Dedifferentiated amniotic fluid mesenchymal stem cell (primary cell): ENCODE measurements at regions not wholly inside any gene's neighbourhood (a gene's known extent, or its start where the extent isn't known, plus 50 kb on each side); places are given as distances from the start of the nearest gene placed in this dataset.
"Not testable (repeated sequence)": the region's sequence is repeated elsewhere in the genome, so short reads cannot be mapped to it uniquely, and the experiment has no call there.

Source experiments
- DNase-seq: peaks from one replicate; pipeline ENCODE4 v3.0.0-alpha.2; 2016; ENCODE audit errors: extremely low spot score

DNA sequence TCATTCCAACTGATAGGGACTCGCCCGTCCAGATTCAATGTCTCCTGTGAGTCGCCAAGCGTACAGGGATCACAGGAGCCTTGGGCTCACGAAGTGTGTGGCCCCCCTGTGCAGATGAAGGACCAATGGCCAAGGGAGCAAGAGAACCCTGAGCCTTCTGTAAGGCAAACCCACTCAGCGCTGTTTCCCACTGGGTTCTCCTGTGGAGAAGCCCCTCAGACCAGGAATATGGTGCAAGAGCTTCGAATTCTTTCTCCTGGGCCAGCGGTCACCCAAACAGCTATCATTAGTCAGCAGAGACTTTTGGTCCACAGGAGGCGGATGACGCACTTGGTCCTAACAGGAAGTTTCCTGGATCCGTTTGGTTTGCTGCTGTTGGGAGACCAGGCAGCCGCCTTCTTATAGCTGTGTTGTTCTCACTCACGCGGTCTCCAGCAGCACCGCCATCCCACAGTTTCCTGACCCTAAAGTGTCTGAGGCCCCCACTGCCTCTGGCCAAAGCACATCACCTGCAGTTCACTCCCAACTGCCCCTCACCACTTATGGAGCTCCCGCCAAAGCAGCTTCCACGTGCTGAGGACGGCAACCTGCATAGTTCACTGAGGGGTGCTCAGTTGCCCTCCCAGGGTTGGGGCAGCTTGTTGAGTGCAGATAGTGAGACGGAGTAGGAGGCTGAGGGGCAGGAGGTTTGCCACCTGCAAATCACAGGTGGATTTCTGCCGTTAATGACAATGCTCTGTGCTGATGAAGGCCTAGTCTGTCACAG lies 268.6 kb downstream of the ERMARD start:
- DNase-seq: no peak

GRCh38 chr6:170018936-170019817 lies 267.8 kb downstream of the ERMARD start:
- no peak for DNase-seq

GRCh38 chr6:170018422-170018935 lies 267.1 kb downstream of the ERMARD start:
- no peak for DNase-seq

DNA sequence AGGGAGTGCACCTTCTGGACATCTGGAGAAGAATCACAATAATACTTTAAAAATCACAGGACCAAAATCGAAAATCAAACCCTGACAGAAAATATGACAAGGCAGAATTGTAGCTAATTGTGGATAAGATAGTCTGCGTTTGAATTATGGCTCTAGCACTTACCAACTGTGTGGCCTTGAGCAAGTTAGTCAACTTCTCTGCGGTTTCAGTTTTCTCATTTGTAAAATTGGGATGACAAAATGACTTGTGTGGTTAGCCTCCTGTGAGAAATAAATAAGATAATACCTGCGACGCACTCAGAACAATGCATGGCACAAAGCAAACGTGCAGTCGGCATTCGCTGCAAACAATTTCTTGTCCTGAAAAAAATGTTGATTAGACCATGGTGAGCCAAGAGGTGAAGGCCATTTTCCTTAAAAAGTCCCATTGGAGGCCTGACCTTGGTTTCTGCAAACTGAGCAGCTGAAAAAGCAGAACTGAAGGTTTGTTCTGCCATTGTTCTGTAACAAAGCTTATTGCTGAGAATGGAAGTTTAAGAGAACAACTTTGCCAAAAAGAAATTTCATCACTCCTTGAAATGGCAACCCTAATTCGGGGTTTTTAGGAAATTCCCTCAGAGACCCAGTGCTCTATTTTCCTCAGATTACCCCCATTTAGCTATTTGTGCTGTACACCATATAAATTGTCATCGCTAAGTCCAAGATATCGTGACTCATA lies 266.3 kb downstream of the ERMARD start:
- DNase-seq: no peak

DNA sequence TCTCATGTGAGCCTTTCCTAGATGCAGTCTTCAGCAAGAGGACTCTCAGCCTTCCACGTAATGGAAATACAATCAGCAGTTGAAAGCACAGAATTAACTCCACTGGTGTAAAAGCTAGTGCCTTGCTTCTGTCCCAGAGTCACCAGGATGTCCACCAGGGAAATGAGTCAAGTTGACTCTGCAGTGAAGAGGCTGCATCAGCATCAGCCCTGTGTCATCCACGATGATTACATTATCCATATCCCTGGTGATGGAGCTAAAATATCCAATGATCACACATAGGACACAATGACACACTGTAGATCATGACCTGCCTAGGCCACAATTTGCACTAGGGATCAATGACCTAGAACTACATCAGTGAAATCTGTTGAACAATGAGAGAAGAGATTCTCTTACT lies 262.4 kb downstream of the ERMARD start:
- DNase-seq: no peak

DNA sequence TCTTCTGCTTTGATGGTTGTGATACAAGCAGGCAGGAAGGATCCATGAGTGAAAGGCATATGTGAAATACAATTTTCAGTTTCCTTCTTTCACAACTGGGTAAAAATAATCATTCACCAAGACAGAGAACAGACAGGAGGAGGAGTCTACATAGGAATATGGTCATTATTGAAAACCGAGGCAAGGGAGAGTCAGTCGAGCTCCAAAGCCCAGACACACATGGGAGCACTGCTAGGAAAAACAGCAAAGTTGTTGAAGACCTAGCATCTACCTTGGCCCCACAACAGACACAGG lies 260.6 kb downstream of the ERMARD start:
- DNase-seq: no peak

DNA sequence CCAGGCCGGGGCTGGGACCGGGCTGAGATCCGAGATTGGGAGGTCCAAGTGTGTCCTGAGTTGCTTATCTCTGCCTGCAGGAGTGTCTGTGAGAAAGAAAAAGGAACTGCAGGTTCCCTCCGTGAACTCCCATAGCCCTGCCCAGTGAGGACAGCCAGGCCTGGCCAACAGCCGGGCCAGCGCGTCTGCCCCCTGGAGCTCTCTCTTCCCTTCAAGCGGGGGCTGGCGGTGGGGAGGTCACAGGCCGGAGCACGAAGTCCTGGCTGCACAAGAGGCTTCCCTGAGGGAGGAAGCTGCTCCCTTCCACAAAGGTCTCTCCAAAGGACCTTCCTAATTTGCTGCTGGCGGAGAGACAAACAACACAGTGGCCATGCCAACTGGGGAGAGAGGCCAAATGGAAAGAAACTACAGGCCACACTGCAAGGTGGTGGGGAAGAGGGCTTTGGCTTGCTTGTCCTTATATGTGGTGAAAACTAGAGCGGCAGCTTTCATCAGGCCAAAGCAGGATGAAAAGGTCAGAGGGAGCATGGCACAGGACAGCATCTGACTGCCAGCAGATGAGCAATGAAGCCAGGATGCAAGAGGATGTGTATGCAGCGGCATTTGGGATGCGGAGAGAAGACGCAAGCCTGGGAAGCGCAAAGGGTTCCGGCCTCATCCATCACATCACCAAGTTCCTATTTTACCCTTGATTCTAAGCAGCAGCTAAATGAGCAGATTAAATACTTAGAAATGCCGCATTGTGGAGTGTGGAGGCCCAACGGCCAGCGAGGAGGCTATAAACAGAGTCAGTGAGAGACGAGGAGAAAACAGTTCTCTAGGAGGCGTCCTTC lies 260.0 kb downstream of the ERMARD start:
- DNase-seq: no peak

GRCh38 chr6:170010665-170011203 lies 259.3 kb downstream of the ERMARD start:
- no peak for DNase-seq

DNA sequence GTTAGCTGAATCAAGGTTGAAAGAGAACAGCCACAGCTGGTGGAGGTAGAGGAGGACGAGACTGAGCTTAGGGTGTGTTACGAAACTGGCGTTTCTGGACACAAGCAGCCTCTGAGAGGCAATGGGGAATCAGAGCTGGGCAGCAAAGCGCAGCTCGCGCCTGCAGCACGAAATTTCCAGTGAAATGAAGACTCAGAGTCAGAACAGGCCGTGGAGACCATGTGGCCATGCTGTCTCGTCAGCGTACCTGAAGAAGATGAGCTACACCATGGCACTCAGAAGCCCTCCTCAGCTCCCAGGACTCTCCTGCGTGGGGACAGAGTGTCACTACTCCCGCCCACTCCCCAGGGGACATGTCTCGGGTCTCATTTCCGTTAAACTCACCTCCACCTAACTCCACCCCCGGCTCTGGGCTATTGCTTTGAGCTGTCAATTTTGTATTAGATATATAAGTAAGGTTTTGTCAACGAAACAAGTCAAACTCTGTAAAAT lies 256.9 kb downstream of the ERMARD start:
- DNase-seq: no peak

GRCh38 chr6:170007468-170008293 lies 256.3 kb downstream of the ERMARD start:
- DNase-seq: no peak

- no peak for DNase-seq
Observed at GRCh38 chr6:170006900-170007467, 255.6 kb downstream of the ERMARD start.

GRCh38 chr6:170006071-170006899 lies 254.9 kb downstream of the ERMARD start:
- no peak for DNase-seq

- no peak for DNase-seq
Observed at GRCh38 chr6:170005665-170006064, 254.2 kb downstream of the ERMARD start.

GRCh38 chr6:170004585-170005210 lies 253.3 kb downstream of the ERMARD start:
- DNase-seq: no peak

DNA sequence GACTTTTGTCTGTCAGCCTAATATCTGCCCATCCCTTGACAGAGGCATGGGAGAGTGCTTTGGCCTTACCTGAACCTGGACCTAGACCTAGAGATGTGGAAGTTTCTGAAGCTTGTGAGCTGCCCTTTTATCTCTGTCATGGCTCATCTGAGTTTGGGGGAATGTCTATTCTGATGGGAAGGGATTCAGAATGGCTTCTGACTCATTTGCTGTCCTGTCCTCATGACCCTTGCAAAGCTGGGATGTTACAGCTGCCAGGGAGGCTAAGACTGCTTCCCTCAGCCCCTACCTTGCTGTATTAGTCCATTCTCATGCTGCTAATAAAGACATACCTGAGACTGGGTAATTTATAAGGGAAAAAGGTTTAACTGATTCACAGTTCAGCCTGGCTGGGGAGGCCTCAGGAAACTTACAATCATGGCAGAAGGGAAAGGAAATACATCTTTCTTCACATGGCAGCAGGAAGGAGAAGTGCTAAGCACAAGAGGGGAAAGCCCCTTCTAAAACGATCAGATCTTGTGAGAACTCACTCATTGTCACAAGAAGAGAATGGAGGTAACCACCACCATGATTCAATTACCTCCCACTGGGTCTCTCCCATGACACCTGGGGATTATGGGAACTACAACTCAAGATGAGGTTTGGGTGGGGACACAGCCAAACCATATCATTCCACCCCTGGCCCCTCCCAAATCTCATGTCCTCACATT lies 252.2 kb downstream of the ERMARD start:
- DNase-seq: no peak

GRCh38 chr6:170003027-170003426 lies 251.6 kb downstream of the ERMARD start:
- no peak for DNase-seq

GRCh38 chr6:170001782-170002181 lies 250.4 kb downstream of the ERMARD start:
- not testable (repeated sequence) for DNase-seq
